HepG2 (cell line): ENCODE measurements at regions not wholly inside any gene's neighbourhood (a gene's known extent, or its start where the extent isn't known, plus 50 kb on each side); places are given as distances from the start of the nearest gene placed in this dataset.

ENCODE experiments used
- ATAC-seq: fragments of 200-7000 bp; cut with Tn5 transposase; 3 replicates; pipeline ENCODE4 v1.9.1; 2020; ENCODE audit warnings: mild to moderate bottlenecking, moderate library complexity
- BruUV-seq: library from RNA; stranded (reverse); fragments of 400-500 nt; replicated peaks from 2 replicates; lab custom pipeline; 2021; lab: Mats Ljungman, UMichigan
- CTCF ChIA-PET: fragments of 300-600 bp; formaldehyde crosslinking; extraction: SDS; loops from one replicate; lab custom pipeline; 2021; ENCODE audit warnings: low total read pairs, inconsistent platforms, low intra/inter-chr PET ratio; lab: Yijun Ruan, JAX
- POLR2A ChIA-PET: fragments of 350-600 bp; sonication (Branson Sonifier 250); formaldehyde crosslinking; loops from one replicate; lab custom pipeline; 2020; ENCODE audit warnings: antibody characterized with exemption, inconsistent platforms; lab: Yijun Ruan, JAX
- DNase-seq: peaks from one replicate; pipeline ENCODE4 v3.0.0-alpha.2; 2015; ENCODE audit warnings: low spot score
- FAIRE-seq: peaks from 3 replicates; lab custom pipeline; 2011; peaks lifted over from hg19 to GRCh38; lab: Jason Lieb, UNC
- H2AFZ ChIP-seq: one replicate; pipeline ENCODE4 v1.6.1; 2011; ENCODE audit warnings: low read length, inconsistent platforms
- H3K27ac ChIP-seq: fragments of 300-600 bp; 3 replicates; pipeline ENCODE4 v1.8.0; 2011; ENCODE audit warnings: mixed run types, mild to moderate bottlenecking, mixed read lengths, low read length, inconsistent platforms; ENCODE audit not compliant: insufficient read depth; ENCODE audit errors: extremely low read length
- H3K27me3 ChIP-seq, 2 experiments: fragments of 200-600 bp in 1 of 2; 2 replicates in 1 of 2; 3 replicates in 1 of 2; pipeline versions ENCODE4 v1.6.0 to v1.8.0; 2011; ENCODE audit warnings: low read length in 2 of 2, mild to moderate bottlenecking in 2 of 2, moderate library complexity in 2 of 2, inconsistent platforms in 1 of 2; ENCODE audit not compliant: insufficient read depth in 2 of 2, control insufficient read depth in 1 of 2
- H3K36me3 ChIP-seq, 2 experiments: fragments of 200-600 bp in 1 of 2; replicated peaks in 1 of 2; 2 replicates in 1 of 2; 3 replicates in 1 of 2; pipeline versions ENCODE4 v1.5.1 to v1.8.0; 2011; ENCODE audit warnings: low read length in 2 of 2, inconsistent platforms in 1 of 2; ENCODE audit not compliant: insufficient read depth in 2 of 2, control insufficient read depth in 1 of 2
- H3K4me1 ChIP-seq: 2 replicates; pipeline ENCODE4 v1.5.1; 2012; ENCODE audit warnings: low read length, inconsistent platforms; ENCODE audit not compliant: insufficient read depth
- H3K4me2 ChIP-seq: 2 replicates; pipeline ENCODE4 v1.6.0; 2011; ENCODE audit warnings: low read depth, low read length, inconsistent platforms
- H3K4me3 ChIP-seq, 3 experiments: fragments of 200-600 bp in 1 of 3; sonication (generic), shearing (Covaris generic) in 1 of 3; replicated peaks in 1 of 3; 2 replicates each; pipeline ENCODE4 v1.5.1; 2011 to 2016; ENCODE audit warnings: low read length in 3 of 3, inconsistent platforms in 2 of 3, low read depth in 2 of 3, mild to moderate bottlenecking in 2 of 3, control low read depth in 1 of 3, mixed read lengths in 1 of 3; ENCODE audit not compliant: insufficient read depth in 1 of 3
- H3K79me2 ChIP-seq: one replicate; pipeline ENCODE4 v1.6.1; 2011; ENCODE audit warnings: low read length, inconsistent platforms; ENCODE audit not compliant: insufficient read depth
- H3K9ac ChIP-seq: 2 replicates; pipeline ENCODE4 v1.6.0; 2011; ENCODE audit warnings: mild to moderate bottlenecking, low read depth, low read length, inconsistent platforms; ENCODE audit not compliant: insufficient read depth
- H3K9me3 ChIP-seq: 2 replicates; pipeline ENCODE4 v1.5.1; 2012; ENCODE audit warnings: mild to moderate bottlenecking, low read length
- H4K20me1 ChIP-seq: 2 replicates; pipeline ENCODE4 v1.6.0; 2011; ENCODE audit warnings: inconsistent platforms, mild to moderate bottlenecking, low read length, moderate library complexity; ENCODE audit not compliant: insufficient read depth
- DMAP1 ChIP-seq: IDR thresholded peaks from 2 replicates; pipeline ENCODE4 v1.6.1; 2016
- ESRRA ChIP-seq: sonication (generic); formaldehyde crosslinking; IDR thresholded peaks from 2 replicates; pipeline ENCODE4 v1.5.1; 2020; ENCODE audit warnings: mild to moderate bottlenecking, low read depth, missing genetic modification reagents
- MIER3 ChIP-seq: IDR thresholded peaks from 2 replicates; pipeline ENCODE4 v1.6.1; 2016; ENCODE audit warnings: missing compliant biosample characterization, borderline replicate concordance
- SOX13 ChIP-seq, 3 experiments: fragments of 450-650 bp in 1 of 3; sonication (generic) in 1 of 3; formaldehyde crosslinking in 1 of 3; IDR thresholded peaks in 2 of 3; conservative IDR thresholded peaks in 1 of 3; 2 replicates each; pipeline versions ENCODE4 v1.5.0 to v1.6.1; 2016 to 2020; ENCODE audit warnings: antibody characterized with exemption in 1 of 3, mild to moderate bottlenecking in 1 of 3, missing compliant biosample characterization in 1 of 3, missing genetic modification reagents in 1 of 3, moderate library complexity in 1 of 3
- ZBTB7A ChIP-seq: sonication (generic); formaldehyde crosslinking; IDR thresholded peaks from 2 replicates; pipeline ENCODE4 v1.8.0; 2022; ENCODE audit warnings: mild to moderate bottlenecking, missing genetic modification reagents
- ZKSCAN1 ChIP-seq: fragments of 150-350 bp; IDR thresholded peaks from 2 replicates; pipeline ENCODE4 v1.6.1; 2014; ENCODE audit warnings: low read length
- ZNF33A ChIP-seq: sonication (generic); formaldehyde crosslinking; IDR thresholded peaks from 2 replicates; pipeline ENCODE4 v1.5.1; 2020; ENCODE audit warnings: missing genetic modification reagents, mild to moderate bottlenecking, moderate library complexity, borderline replicate concordance
- ZNF451 ChIP-seq: sonication (generic); formaldehyde crosslinking; IDR thresholded peaks from 2 replicates; pipeline ENCODE4 v1.5.0; 2020; ENCODE audit warnings: mild to moderate bottlenecking, missing genetic modification reagents
- ZNF816 ChIP-seq: sonication (generic); formaldehyde crosslinking; IDR thresholded peaks from 2 replicates; pipeline ENCODE4 v1.8.0; 2022; ENCODE audit warnings: missing genetic modification reagents, mild to moderate bottlenecking, borderline replicate concordance
- ZNF850 ChIP-seq: sonication (generic); formaldehyde crosslinking; conservative IDR thresholded peaks from 2 replicates; pipeline ENCODE4 v1.9.0; 2021; ENCODE audit warnings: mild to moderate bottlenecking, missing genetic modification reagents
- WGBS: methylation state at CpG from one replicate; pipeline ENCODE4 v1.1.6; 2017; ENCODE audit warnings: low lambda C conversion rate; 5-methylcytosine and 5-hydroxymethylcytosine counted together
- in situ Hi-C: cut with HindIII; loops from 2 replicates; pipeline ENCODE4 v1.10.0; 2017; ENCODE audit warnings: low pct_unique_long_range_greater_than_20kb; ENCODE audit not compliant: extremely low pct_ligation_motif_present
- intact Hi-C: fragments of 100-400 bp; cut with micrococcal nuclease; formaldehyde crosslinking; loops from one replicate; pipeline ENCODE4 v1.10.0; 2022; ENCODE audit not compliant: unreplicated experiment

DNA sequence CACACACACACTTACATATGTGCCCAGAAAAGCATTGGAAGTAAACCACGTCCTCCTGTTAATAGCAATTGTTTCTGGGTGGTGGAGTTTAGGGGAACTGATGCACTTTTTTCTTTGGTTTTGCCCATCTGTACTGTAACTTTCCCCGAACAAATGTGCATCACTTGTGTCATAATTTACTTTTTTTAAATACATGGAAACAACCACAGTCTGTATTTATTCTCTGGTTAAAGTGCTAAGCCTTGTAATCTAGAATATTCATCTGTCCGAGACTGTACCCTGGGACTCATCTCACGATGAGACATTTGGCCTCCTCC, 61.5 kb upstream of the CD93 start (continued):
- TF ChIP-seq ZBTB7A (CRISPR knock-in tag), result no peak
- TF ChIP-seq DMAP1, result no peak
- TF ChIP-seq ESRRA (CRISPR knock-in tag), result no peak
- peak; percentile 70 for TF ChIP-seq ZNF816
- no peak for TF ChIP-seq ZNF451 (CRISPR knock-in tag)
- TF ChIP-seq MIER3 (CRISPR knock-in tag), result 0 out of 2 replicates have a peak, but pooled peaks have one; percentile 5
- TF ChIP-seq ZNF33A (CRISPR knock-in tag), result 0 out of 2 replicates have a peak, but pooled peaks have one; percentile 75
- TF ChIP-seq ZNF850 (CRISPR knock-in tag), result 0 out of 2 replicates have a peak, but pooled peaks have one; percentile 82
- TF ChIP-seq, all 625 proteins: peak for 6

GRCh38 chr20:23146857-23147637, 60.9 kb upstream of the CD93 start:
- Histone ChIP-seq H4K20me1 (no peaks in the 10 kb centered on the region), H3K79me2 (no peaks in the 10 kb centered on the region), H3K9ac (peak overlapping the region; percentile 63; the same call in 1 of the 2 replicates), H3K4me2 (peak overlapping the region; percentile 72; the same call in 1 of the 2 replicates), H3K4me1 (peaks cover 52% of the 10 kb centered on the region), H3K27me3 (peaks cover 0 to 2% of the 10 kb centered on the region in 2 experiments; a peak in 1 of 5 replicates), H2AFZ (no peak overlapping the region), H3K4me3 (no peak overlapping the region), H3K36me3 (no peaks in the 10 kb centered on the region), H3K9me3 (peaks cover 5% of the 10 kb centered on the region; the same call in 1 of the 2 replicates), H3K27ac (peak overlapping the region; percentile 70)
- CTCF ChIA-PET, result no interaction called here
- BruUV-seq, result no TSS peak
- WGBS, result 46% methylated on average over 7 of the region's 7 CpGs
- no peak for FAIRE-seq
- intact Hi-C loops (loop anchor here (1.0 kb wide), 1 partner anchor 17 kb away; no protein-coding TSS in a partner anchor), in situ Hi-C loops (no loop called here)
- TF ChIP-seq ZKSCAN1 (0 out of 2 replicates have a peak, but pooled peaks have one; percentile 6), SOX13 (IDR thresholded peaks at IDR 0.05) (no peak), SOX13 (CRISPR knock-in tag; conservative IDR thresholded peaks at IDR 0.05 in 1 of 2, IDR thresholded peaks at IDR 0.05 in 1 of 2) (peak in 1 of 2 experiments; percentile 52; a peak in 1 of 4 replicates), MIER3 (CRISPR knock-in tag) (no peak), ZNF33A (CRISPR knock-in tag) (0 out of 2 replicates have a peak, but pooled peaks have one; percentile 24)
- POLR2A ChIA-PET, result interaction anchor here (1.4 kb wide), 1 partner anchor 203 kb away, joined by 4 read pairs; the partner anchor contains the start of gene NXT1
- no peak for DNase-seq
- ATAC-seq, result no peak
